ENCODE measurements at regions not wholly inside any gene's neighbourhood (a gene's known extent, or its start where the extent isn't known, plus 50 kb on each side); places are given as distances from the start of the nearest gene placed in this dataset.

GRCh38 chr2:215507136-215507535, 71.3 kb upstream of the FN1 start:
- Histone ChIP-seq H3K9me3 (no peaks in the 10 kb centered on the region), H3K27ac (no peak overlapping the region), H3K4me1 (replicated peaks) (no peaks in the 10 kb centered on the region), H3K27me3 (replicated peaks; ENCODE audit: insufficient read depth) (no peaks in the 10 kb centered on the region), H3K4me3 (no peak overlapping the region), H3K36me3 (no peaks in the 10 kb centered on the region)
- intact Hi-C loops (cut with DNase I) = no loop called here
- TF ChIP-seq POLR2AphosphoS5 (IDR thresholded peaks at IDR 0.05) = no peak
- DNase-seq (ENCODE audit: low spot score) = no peak

GRCh38 chr2:215506604-215506990, 70.7 kb upstream of the FN1 start:
- no peak for DNase-seq (ENCODE audit: low spot score)
- H3K4me3 ChIP-seq = no peak overlapping the region
- H3K9me3 ChIP-seq = no peaks in the 10 kb centered on the region
- intact Hi-C loops (cut with DNase I) = no loop called here
- no peaks in the 10 kb centered on the region for H3K4me1 ChIP-seq (replicated peaks)
- TF ChIP-seq POLR2A (IDR thresholded peaks at IDR 0.05) = no peak
- no peak for TF ChIP-seq CTCF (IDR thresholded peaks at IDR 0.05)
- no peak for TF ChIP-seq POLR2AphosphoS5 (IDR thresholded peaks at IDR 0.05)
- no peaks in the 10 kb centered on the region for H3K27me3 ChIP-seq (replicated peaks; ENCODE audit: insufficient read depth)
- no peaks in the 10 kb centered on the region for H3K36me3 ChIP-seq
- no peak overlapping the region for H3K27ac ChIP-seq

- DNase-seq (ENCODE audit: low spot score) = no peak
- Histone ChIP-seq H3K27me3 (replicated peaks; ENCODE audit: insufficient read depth) (no peaks in the 10 kb centered on the region), H3K9me3 (no peaks in the 10 kb centered on the region), H3K4me3 (no peak overlapping the region), H3K36me3 (no peaks in the 10 kb centered on the region), H3K4me1 (replicated peaks) (no peaks in the 10 kb centered on the region), H3K27ac (no peak overlapping the region)
- no peak for TF ChIP-seq CTCF (IDR thresholded peaks at IDR 0.05)
- no peak for TF ChIP-seq POLR2A (IDR thresholded peaks at IDR 0.05)
- no peak for TF ChIP-seq POLR2AphosphoS5 (IDR thresholded peaks at IDR 0.05)
- WGBS = 86% methylated on average over 4 of the region's 4 CpGs
- intact Hi-C loops (cut with DNase I) = no loop called here
Observed at GRCh38 chr2:215505044-215505786, 69.3 kb upstream of the FN1 start.

GRCh38 chr2:215504547-215504946, 68.7 kb upstream of the FN1 start:
- TF ChIP-seq POLR2A (IDR thresholded peaks at IDR 0.05) = no peak
- TF ChIP-seq CTCF (IDR thresholded peaks at IDR 0.05) = no peak
- no peak for TF ChIP-seq POLR2AphosphoS5 (IDR thresholded peaks at IDR 0.05)
- DNase-seq (ENCODE audit: low spot score) = no peak
- intact Hi-C loops (cut with DNase I) = no loop called here
- no peaks in the 10 kb centered on the region for H3K4me1 ChIP-seq (replicated peaks)
- no peak overlapping the region for H3K4me3 ChIP-seq
- H3K36me3 ChIP-seq = no peaks in the 10 kb centered on the region
- no peaks in the 10 kb centered on the region for H3K27me3 ChIP-seq (replicated peaks; ENCODE audit: insufficient read depth)
- WGBS = 87% methylated on average over 2 of the region's 2 CpGs
- no peaks in the 10 kb centered on the region for H3K9me3 ChIP-seq
- H3K27ac ChIP-seq = no peak overlapping the region

GRCh38 chr2:215503381-215503780, 67.5 kb upstream of the FN1 start:
- no peak overlapping the region for H3K27ac ChIP-seq
- no peak overlapping the region for H3K4me3 ChIP-seq
- intact Hi-C loops (cut with DNase I) = no loop called here
- TF ChIP-seq CTCF (IDR thresholded peaks at IDR 0.05) (no peak), POLR2AphosphoS5 (IDR thresholded peaks at IDR 0.05) (no peak), POLR2A (IDR thresholded peaks at IDR 0.05) (no peak)
- no peak for DNase-seq (ENCODE audit: low spot score)
- H3K4me1 ChIP-seq (replicated peaks) = no peaks in the 10 kb centered on the region
- no peaks in the 10 kb centered on the region for H3K36me3 ChIP-seq
- H3K9me3 ChIP-seq = no peaks in the 10 kb centered on the region
- WGBS = 95% methylated on average over 1 of the region's 1 CpG
- no peaks in the 10 kb centered on the region for H3K27me3 ChIP-seq (replicated peaks; ENCODE audit: insufficient read depth)
